Activated B cell treated with CpG ODN at 0.5 μM for 24 hours (primary cell): ENCODE measurements at regions not wholly inside any gene's neighbourhood (a gene's known extent, or its start where the extent isn't known, plus 50 kb on each side); places are given as distances from the start of the nearest gene placed in this dataset.
"Not testable (repeated sequence)": the region's sequence is repeated elsewhere in the genome, so short reads cannot be mapped to it uniquely, and the experiment has no call there.

Experiments
- ATAC-seq: fragments of 200-7000 bp; cut with Tn5 transposase; one replicate; pipeline ENCODE4 v1.10.0; 2021; ENCODE audit warnings: low read depth, mild to moderate bottlenecking, moderate library complexity
- CTCF ChIA-PET: fragments of 350-600 bp; sonication (Branson Sonifier 250); formaldehyde crosslinking; loops from one replicate; lab custom pipeline; 2021; ENCODE audit warnings: antibody characterized with exemption; lab: Charles Lee
- POLR2A ChIA-PET: fragments of 350-600 bp; sonication (Branson Sonifier 250); formaldehyde crosslinking; loops from one replicate; lab custom pipeline; 2021; ENCODE audit warnings: antibody characterized with exemption; lab: Charles Lee
- DNase-seq: peaks from one replicate; pipeline ENCODE4 v3.0.0; 2022
- H3K27ac Mint-ChIP-seq: one replicate; pipeline ENCODE4 v1.8.0; 2020; ENCODE audit warnings: mixed read lengths
- H3K27me3 Mint-ChIP-seq: one replicate; pipeline ENCODE4 v1.8.0; 2021; ENCODE audit warnings: mixed read lengths
- H3K36me3 Mint-ChIP-seq: one replicate; pipeline ENCODE4 v1.8.0; 2021; ENCODE audit warnings: low read depth, mixed read lengths
- H3K4me1 Mint-ChIP-seq: one replicate; pipeline ENCODE4 v1.8.0; 2021; ENCODE audit warnings: mixed read lengths
- H3K4me3 Mint-ChIP-seq: one replicate; pipeline ENCODE4 v1.8.0; 2020; ENCODE audit warnings: mild to moderate bottlenecking, mixed read lengths
- H3K9me3 Mint-ChIP-seq: one replicate; pipeline ENCODE4 v1.8.0; 2020; ENCODE audit warnings: mixed read lengths
- intact Hi-C: fragments of 100-400 bp; cut with micrococcal nuclease; formaldehyde crosslinking; loops from one replicate; pipeline ENCODE4 v1.15.1; 2024
- TF ChIP-seq, protein P1 (sequence below): fragments of 200-600 bp; IDR thresholded peaks from one replicate; pipeline ENCODE4 v1.8.0; 2022; ENCODE audit warnings: antibody characterized with exemption, mild to moderate bottlenecking

DNA sequence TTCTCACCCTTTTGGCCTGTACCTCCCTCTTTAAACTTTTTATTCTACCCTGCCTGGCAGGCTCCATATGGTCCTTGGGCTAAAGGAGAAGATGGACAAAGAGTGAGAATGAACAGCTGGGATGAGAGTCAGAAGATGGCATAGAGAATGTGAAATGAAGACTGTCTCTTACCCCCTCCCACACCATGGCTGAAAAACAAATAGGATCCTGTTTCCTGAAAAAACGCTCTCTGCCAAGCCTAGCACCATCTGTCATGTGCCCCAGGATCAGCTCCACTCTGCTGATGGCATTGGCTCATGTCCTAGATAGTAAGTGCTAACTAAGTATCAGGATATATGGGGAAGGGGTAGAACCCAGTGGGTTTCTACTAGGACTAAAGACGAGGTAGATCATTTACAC, 238.6 kb downstream of the MEX3B start:
- intact Hi-C loops = no loop called here
- TF ChIP-seq, protein P1, sequence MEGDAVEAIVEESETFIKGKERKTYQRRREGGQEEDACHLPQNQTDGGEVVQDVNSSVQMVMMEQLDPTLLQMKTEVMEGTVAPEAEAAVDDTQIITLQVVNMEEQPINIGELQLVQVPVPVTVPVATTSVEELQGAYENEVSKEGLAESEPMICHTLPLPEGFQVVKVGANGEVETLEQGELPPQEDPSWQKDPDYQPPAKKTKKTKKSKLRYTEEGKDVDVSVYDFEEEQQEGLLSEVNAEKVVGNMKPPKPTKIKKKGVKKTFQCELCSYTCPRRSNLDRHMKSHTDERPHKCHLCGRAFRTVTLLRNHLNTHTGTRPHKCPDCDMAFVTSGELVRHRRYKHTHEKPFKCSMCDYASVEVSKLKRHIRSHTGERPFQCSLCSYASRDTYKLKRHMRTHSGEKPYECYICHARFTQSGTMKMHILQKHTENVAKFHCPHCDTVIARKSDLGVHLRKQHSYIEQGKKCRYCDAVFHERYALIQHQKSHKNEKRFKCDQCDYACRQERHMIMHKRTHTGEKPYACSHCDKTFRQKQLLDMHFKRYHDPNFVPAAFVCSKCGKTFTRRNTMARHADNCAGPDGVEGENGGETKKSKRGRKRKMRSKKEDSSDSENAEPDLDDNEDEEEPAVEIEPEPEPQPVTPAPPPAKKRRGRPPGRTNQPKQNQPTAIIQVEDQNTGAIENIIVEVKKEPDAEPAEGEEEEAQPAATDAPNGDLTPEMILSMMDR = no peak
- POLR2A ChIA-PET = no interaction called here
- Mint-ChIP-seq H3K27ac (no peak overlapping the region), H3K27me3 (no peaks in the 10 kb centered on the region), H3K9me3 (no peaks in the 10 kb centered on the region), H3K4me3 (no peak overlapping the region), H3K36me3 (no peaks in the 10 kb centered on the region), H3K4me1 (peaks cover 2% of the 10 kb centered on the region)
- DNase-seq (no peak), ATAC-seq (no peak)
- CTCF ChIA-PET = no interaction called here

DNA sequence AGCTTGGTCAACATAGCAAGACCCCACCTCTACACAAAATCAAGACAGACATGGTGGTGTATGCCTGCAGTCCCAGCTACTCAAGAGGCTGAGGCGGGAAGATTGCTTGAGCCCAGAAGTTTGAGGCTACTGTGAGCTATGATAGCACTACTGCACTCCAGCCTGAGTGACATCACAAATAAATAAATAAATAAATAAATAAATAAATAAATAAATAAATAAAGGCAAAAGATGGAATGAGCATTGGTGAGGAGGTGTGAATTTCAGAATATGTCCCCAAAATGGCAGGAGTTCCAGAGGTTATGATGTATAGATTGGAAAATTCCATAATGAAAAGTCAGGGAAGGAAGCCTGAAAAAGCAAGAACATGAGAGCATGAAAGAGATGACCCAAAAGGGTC, 249.9 kb downstream of the MEX3B start:
- ATAC-seq (no peak), DNase-seq (no peak)
- no peaks in the 10 kb centered on the region for H3K4me1 Mint-ChIP-seq
- no peaks in the 10 kb centered on the region for H3K9me3 Mint-ChIP-seq
- intact Hi-C loops = no loop called here
- POLR2A ChIA-PET = no interaction called here
- no peak overlapping the region for H3K27ac Mint-ChIP-seq
- H3K4me3 Mint-ChIP-seq = no peak overlapping the region
- CTCF ChIA-PET = no interaction called here
- TF ChIP-seq, protein P1 = no peak
- no peaks in the 10 kb centered on the region for H3K36me3 Mint-ChIP-seq
- H3K27me3 Mint-ChIP-seq = no peaks in the 10 kb centered on the region

DNA sequence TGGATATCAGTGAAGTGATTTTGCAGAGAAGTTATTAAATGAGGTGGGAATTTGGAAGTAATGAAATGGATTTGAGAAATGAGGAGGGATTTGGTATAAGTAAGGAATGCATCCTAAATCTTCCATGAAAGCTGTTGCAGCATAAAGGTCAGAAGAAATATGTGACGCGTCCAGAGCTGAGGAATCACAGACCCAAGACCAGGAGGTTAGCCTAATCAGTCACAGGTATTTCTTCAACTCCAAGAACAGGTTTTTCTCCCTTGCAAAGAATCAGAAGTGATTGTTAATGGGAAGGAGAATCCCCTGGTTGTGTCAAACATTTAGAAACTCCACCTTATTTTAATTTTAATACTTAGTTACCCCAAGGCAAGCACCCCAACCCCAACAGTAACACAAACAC, 253.2 kb downstream of the MEX3B start:
- no peak overlapping the region for H3K27ac Mint-ChIP-seq
- no peaks in the 10 kb centered on the region for H3K4me1 Mint-ChIP-seq
- DNase-seq = no peak
- POLR2A ChIA-PET = no interaction called here
- no peak overlapping the region for H3K4me3 Mint-ChIP-seq
- H3K36me3 Mint-ChIP-seq = no peaks in the 10 kb centered on the region
- TF ChIP-seq, protein P1 = no peak
- intact Hi-C loops = no loop called here
- H3K9me3 Mint-ChIP-seq = no peaks in the 10 kb centered on the region
- no peaks in the 10 kb centered on the region for H3K27me3 Mint-ChIP-seq
- ATAC-seq = no peak
- CTCF ChIA-PET = no interaction called here

DNA sequence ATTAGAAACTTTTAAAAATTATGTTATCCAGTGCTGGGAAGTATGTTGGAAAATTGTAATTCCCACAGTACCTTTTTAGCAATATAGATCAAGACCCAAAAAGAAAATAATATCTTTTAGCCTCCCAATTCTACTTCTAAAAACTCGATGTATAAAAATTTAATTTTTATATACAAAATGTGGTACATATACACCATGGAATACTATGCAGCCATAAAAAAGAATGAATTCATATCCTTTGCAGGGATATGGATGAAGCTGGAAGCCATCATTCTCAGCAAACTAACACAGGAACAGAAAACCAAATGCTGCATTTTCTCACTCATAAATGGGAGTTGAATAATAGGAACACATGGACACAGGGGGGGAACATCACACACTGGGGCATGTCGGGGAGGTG, 254.5 kb downstream of the MEX3B start:
- H3K27me3 Mint-ChIP-seq, H3K36me3 Mint-ChIP-seq, H3K27ac Mint-ChIP-seq, H3K4me1 Mint-ChIP-seq, intact Hi-C loops, ATAC-seq, POLR2A ChIA-PET, H3K4me3 Mint-ChIP-seq, H3K9me3 Mint-ChIP-seq, DNase-seq, CTCF ChIA-PET: not testable (repeated sequence)

DNA sequence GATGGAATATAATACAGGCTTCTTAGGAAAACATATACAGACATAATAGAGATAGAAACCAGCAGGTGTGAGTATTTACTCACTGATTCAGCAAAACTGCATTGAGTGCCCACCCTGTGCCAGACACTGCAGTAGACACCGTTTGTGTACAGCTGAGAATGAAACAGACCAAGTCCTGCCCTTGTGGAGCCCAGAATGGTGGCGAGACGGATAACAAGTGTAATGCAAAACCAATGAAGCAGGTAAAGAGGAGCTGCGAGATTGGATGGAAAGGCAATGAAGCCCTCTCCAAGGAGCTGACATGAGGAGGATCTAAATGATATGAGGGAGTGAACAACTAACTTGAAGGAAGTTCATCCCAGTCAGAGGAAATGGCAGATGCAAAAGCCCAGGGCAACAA, 256.4 kb downstream of the MEX3B start:
- TF ChIP-seq, protein P1 = no peak
- intact Hi-C loops = no loop called here
- Mint-ChIP-seq H3K27me3 (peaks cover 4% of the 10 kb centered on the region), H3K4me1 (no peaks in the 10 kb centered on the region), H3K9me3 (no peaks in the 10 kb centered on the region), H3K36me3 (no peaks in the 10 kb centered on the region), H3K4me3 (no peak overlapping the region), H3K27ac (no peak overlapping the region)
- ChIA-PET POLR2A (no interaction called here), CTCF (no interaction called here)
- no peak for ATAC-seq
- no peak for DNase-seq

DNA sequence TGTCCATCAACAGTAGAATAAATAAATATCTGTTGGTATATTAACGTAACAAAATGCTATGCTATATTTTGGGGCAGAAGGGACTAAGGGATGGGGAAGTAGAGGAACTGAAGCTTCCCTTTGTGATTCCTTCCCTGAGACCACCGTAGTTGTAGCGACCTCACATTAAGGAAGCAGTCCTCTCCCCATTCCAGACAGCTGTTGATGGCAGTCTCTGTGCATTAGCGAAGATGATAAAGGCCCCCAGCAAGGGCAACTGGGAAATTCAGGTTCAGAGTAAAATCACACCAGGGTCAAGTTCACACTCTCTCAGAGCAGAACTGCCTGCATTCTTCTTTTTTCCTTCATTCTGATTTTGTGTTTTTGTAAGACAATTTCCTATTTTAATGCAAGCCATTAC, 259.0 kb downstream of the MEX3B start:
- peaks cover 4% of the 10 kb centered on the region for H3K27me3 Mint-ChIP-seq
- H3K36me3 Mint-ChIP-seq = no peaks in the 10 kb centered on the region
- CTCF ChIA-PET = no interaction called here

More for the DNA sequence above, 259.0 kb downstream of the MEX3B start:
- intact Hi-C loops = no loop called here
- no peak overlapping the region for H3K4me3 Mint-ChIP-seq
- no peaks in the 10 kb centered on the region for H3K9me3 Mint-ChIP-seq
- H3K27ac Mint-ChIP-seq = no peak overlapping the region
- ATAC-seq = no peak
- DNase-seq = no peak
- POLR2A ChIA-PET = no interaction called here
- H3K4me1 Mint-ChIP-seq = no peaks in the 10 kb centered on the region
- TF ChIP-seq, protein P1 = no peak
